HG03159 (cell line): ENCODE measurements at regions not wholly inside any gene's neighbourhood (a gene's known extent, or its start where the extent isn't known, plus 50 kb on each side); places are given as distances from the start of the nearest gene placed in this dataset.
A peak's percentile ranks its signal among the peaks of the same experiment; 100 is the strongest.
"Not testable (repeated sequence)": the region's sequence is repeated elsewhere in the genome, so short reads cannot be mapped to it uniquely, and the experiment has no call there.

Source experiments
- ATAC-seq: cut with Tn5 transposase; IDR thresholded peaks from one replicate; pipeline ENCODE4 v1.9.1; 2021; ENCODE audit warnings: mild to moderate bottlenecking, moderate library complexity; ENCODE audit not compliant: unreplicated experiment

DNA sequence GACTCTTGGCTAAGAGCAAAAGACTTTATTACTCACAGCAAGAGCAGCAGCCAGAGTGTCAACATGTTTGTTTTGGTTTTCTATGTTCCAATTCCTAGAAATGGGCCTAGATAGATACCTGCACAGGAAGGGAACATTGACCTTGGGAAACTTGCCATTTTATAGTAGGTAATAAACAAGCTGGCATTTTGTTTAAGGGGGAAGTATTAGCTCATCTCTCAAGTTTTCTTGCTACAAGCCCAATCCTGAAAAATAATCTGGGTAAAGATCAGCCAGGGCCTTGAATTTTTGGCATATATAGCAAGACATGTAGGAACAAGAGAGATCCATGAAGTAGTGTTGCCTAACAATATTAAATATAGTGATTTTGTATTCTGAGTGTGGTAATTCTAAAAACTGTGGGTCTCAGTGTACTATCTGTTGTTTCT lies 51.4 kb upstream of the RGL1 start:
- no peak for ATAC-seq

DNA sequence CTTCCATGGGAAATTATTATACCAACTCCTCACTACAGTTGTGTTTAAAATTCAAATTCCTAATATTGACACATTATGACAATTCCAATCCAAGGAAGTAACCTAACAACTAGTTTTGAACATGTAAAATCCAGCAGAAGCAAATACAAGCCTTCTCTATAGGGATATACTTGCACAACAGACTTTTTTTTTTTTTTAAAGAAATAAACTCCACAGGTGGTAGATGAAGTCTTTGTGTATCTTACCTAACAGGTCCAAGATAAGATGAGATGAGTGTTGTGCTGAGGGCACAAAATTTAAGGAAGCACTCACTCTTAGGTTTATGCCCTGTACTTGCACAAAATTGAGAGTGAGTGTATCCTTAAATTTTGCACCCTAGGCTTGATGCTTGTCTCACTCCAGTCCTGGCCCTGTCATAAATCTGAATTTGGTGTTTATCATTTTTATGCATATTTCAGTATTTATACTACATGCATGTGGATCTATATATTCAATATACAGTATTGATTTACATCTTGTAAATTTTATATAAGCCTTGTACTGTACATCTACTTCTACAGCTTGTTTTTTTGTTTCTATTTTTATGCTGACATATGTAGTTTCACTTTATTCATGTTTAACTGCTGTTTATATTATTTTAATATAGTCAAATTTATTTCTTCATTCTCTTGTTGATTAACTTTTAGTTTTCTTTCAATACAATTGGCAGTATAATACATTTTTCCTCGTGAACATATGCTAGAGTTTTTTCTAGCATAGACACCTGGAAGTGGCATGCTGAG lies 60.6 kb upstream of the RGL1 start:
- no peak for ATAC-seq

GRCh38 chr1:183742355-183742754 lies 62.6 kb upstream of the RGL1 start:
- ATAC-seq = no peak

GRCh38 chr1:183739741-183740271 lies 65.1 kb upstream of the RGL1 start:
- ATAC-seq = no peak

DNA sequence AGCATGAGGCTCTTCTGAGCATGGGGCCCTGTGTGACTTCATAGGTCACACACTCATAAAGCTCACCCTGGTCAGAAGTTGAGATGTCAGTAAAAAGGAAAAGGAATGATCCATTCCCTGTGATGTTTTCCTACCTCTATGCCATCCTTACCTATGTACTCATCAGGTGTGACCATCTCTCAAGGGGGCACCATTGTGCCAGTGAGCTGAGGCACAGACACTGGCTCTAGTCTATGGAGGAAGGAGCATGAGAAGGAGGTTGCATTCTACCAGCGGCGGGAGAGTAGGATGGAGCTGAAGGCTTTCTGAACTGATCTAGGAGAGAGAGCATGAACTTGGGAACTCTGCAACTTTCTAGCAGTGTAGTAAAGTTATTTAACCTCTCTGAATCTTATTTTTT lies 65.8 kb upstream of the RGL1 start:
- no peak for ATAC-seq

- ATAC-seq = not testable (repeated sequence)
Measured at GRCh38 chr1:183737916-183738315, 67.0 kb upstream of the RGL1 start.

DNA sequence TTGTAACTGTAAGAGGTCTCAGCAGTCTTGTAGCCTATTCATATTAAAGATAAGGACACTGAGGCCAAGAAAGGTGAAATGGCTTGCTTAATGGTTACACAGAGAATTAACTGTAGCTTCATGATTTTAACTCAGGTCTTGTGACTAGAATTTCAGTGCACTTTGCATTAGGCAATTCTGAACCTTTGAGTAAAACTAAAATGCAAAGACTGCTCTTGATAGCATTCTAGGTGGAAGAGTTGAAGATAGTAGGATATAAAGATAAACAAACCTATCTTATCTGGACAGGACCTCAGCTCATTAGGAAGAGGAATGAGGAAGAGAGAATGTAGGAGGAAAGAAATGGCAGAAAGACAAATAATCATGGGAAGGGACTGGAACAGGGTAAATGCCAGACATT lies 68.6 kb upstream of the RGL1 start:
- ATAC-seq = no peak

DNA sequence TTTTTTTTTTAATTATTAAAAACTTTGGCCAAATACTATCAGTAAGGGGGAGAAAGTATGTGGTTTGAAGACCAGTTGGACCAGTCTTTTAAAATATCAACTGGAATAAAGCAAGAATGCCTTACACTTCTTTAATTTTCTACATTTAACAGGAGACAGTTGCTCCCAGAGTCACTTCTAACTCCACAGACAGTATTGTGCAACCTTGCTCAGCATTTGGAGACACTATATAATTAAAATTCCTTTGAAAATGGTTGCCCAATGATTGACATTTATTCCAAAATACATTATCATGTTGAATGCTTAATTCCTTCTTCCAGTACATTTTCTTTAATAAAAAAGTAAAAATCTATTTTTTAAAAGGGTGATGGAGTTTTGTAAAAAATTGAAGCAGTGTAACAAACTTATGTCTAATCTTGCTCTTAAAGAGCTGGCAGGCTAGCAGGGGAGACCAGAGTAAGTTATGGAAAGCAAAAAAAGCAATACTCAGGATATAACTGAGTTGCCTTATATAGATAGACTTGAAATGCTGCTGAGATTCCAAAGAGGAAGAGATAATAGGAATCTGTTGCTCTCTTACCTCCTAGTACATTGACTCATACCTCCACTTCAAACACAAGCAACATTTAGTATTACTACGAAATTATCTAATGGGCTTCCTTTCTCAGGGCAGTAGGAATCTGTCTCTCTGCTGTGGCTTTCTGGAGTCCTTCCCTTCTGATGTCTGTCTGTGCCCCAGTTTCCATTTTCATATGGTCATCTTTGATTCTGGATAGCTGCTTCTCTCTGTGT lies 69.7 kb upstream of the RGL1 start:
- ATAC-seq = no peak

- no peak for ATAC-seq
Measured at GRCh38 chr1:183734543-183735036, 70.3 kb upstream of the RGL1 start.

DNA sequence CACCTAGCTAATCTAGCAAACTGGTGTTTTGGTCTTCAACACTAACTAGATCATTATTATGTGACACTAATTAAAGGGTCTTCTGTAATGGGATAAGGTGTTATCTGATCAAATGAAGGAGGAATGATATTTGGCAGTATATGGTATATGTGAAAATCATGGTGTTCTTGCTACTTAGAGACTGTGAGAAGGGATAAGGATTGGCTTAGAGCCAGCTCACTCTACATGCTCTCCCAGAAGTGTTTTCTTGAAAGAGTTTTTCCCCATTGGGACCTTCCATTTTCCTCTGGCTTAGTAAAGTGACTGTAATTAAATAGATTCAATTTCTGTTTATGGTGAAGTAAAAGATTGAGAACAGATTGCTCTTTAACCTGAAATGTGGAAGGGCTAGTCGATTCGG lies 71.2 kb upstream of the RGL1 start:
- ATAC-seq = no peak

DNA sequence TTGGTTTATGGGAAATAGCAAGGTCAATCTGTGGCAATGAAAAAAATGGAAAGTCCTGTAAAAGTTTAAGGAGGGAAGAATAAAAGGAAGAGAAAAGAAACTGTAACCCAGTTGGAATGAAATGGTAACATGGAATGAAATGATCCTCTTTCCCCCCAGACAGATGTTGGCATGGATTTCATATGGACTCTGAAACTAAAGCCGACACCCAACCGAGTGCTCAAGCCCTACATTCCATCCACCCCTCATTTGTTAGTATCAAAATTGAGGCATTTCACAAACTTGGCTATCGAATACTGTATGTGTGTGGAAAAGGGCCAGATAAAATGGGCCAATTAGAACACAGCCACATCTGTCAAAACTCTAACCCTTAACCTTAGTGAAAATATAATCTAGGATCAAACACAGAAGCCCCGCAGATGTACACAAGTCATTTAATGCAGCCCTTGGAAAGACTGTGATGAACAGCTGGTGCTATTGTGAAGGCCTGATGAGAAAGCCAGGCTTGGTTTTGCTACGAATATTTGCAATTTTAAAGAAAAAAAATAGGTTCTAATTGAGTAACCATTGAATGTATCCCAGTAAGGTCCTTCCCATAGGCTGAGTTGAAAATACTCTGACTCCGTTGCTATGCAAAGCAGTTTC lies 72.6 kb upstream of the RGL1 start:
- no peak for ATAC-seq

DNA sequence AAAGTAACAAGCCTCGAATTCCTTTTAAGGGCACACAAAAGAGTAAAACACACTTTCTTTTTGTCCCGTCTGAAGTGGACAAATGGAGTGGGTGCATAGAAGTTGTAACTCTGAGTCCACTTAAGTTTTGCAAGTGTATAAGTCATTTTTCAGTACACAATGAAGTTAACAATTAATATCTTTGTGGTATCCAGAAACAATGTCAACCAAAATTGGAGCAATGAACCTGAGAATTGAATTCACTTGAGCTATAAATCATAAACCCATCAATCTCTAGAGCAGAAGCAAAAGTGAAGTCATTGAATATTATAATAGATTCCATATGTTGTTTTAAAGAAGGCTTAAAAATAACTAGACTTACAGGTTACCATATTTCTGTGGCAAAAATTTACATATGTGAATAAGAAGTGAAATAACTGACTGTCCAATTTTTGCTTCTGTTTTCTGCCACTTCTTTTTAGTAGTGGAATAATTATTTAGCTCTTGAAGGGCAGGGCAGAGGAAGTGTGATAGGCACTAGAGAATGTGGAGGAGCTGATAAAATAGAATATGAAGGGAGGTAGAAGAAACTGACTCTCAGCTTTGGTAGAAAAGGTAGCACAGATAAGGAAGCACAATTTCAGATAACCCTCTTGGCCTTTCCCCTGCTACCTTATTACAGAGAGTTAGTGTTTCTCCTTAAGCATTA lies 73.9 kb upstream of the RGL1 start:
- peak; percentile 48 for ATAC-seq

GRCh38 chr1:183730107-183730724 lies 74.7 kb upstream of the RGL1 start:
- ATAC-seq = peak; percentile 52

- ATAC-seq = no peak
Measured at GRCh38 chr1:183726825-183727224, 73.7 kb upstream of the APOBEC4 start.

- no peak for ATAC-seq
Measured at GRCh38 chr1:183724350-183725042, 71.4 kb upstream of the APOBEC4 start.

DNA sequence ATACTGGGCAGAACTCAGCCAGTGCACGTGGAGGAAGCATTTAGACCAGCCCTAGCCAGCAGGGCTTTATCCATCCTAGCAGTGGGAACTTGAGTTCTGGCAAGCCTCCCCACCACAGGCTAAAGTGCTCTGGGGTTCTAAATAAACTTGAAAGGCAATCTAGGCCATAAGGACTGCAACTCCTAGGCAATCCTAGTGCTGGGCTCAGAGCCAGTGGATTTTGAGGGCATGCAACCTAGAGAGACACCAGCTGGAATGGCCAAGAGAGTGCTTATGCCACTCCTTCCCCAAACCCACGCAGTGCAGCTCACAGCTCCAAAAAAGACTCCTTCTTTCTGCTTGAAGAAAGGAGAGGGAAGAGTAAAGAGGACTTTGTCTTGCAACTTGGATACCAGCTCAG lies 70.5 kb upstream of the APOBEC4 start:
- ATAC-seq = no peak

GRCh38 chr1:183721041-183721440 lies 67.9 kb upstream of the APOBEC4 start:
- ATAC-seq = no peak

DNA sequence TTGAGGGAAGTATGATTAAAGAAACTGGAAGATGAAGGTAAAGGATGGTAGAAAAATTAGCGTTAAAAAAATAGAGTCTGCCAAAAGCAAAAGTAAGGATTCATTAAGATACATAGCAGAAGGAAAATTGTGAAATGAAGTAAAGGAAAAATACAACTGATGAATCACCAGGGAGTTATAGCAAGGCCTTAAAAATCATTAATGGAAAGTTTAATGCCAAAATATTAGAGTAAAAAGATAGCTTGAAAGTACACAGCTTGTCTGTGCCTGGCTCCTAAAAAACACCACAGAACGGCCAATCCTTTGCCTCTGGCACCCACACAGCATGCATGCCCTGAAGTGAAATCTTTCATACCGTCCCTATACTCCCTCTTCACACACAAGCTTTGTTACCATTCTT lies 66.9 kb upstream of the APOBEC4 start:
- no peak for ATAC-seq

DNA sequence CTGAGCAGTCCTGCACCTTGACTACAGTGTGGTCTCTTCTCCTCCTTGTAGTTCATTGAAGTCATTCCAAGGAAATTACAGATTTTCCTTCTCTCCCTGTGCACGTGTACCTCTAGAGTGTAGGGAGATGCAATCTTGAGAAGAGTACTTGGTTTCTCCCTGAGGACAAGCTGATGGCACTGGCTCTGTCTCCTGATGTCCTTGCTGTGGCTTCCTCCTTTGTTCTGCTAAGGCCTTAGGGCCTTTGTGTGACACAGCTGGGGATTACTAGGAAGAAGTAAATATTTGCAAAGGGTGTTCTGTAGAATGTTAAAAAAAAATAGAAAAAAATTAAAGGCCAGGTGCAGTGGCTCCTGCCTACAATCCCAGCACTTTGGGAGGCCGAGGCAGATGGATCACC lies 66.2 kb upstream of the APOBEC4 start:
- ATAC-seq = no peak

DNA sequence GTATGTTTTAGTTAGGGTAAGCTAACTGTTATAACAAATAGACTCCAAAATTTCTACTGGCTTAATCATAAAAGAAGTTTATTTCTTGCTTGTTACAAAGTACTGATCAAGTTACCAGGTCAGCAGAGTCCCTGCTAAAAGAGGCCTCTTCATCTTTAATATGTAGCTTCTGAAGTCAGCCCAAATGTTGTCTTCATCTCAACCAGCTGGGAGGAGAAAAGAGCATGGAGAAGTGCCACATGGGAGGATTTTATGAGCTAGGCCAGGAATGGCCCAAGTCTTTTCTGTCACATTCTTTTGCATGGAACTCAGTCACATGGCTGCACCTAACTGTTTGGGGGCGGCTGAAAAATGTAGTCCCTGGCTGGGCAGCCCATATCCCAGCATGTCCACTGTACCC lies 63.2 kb upstream of the APOBEC4 start:
- ATAC-seq = no peak
